GM21447 (cell line): ENCODE measurements at regions not wholly inside any gene's neighbourhood (a gene's known extent, or its start where the extent isn't known, plus 50 kb on each side); places are given as distances from the start of the nearest gene placed in this dataset.
A peak's percentile ranks its signal among the peaks of the same experiment; 100 is the strongest.

Source experiments
- ATAC-seq: cut with Tn5 transposase; IDR thresholded peaks from one replicate; pipeline ENCODE4 v1.9.1; 2021; ENCODE audit not compliant: unreplicated experiment

DNA sequence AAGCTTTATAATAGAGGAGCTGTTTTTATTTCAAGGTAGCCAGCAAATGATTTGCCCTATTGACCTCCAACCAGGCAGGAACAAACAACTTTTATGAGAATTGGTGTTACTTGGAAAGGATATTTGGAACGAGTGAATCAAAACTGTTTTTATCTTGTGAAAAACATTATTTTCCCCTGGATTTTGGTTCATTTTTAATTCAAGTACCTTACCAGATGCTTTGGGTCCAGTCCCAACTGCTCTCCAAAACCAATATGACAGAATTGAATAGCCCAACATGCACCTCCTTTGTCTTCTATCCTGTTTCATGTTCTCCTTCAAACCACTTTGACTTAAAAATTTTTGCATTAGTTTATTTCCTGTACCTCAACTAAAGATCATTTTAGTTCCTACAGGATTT is 178.6 kb upstream of the RBMS1 start:
- no peak for ATAC-seq

DNA sequence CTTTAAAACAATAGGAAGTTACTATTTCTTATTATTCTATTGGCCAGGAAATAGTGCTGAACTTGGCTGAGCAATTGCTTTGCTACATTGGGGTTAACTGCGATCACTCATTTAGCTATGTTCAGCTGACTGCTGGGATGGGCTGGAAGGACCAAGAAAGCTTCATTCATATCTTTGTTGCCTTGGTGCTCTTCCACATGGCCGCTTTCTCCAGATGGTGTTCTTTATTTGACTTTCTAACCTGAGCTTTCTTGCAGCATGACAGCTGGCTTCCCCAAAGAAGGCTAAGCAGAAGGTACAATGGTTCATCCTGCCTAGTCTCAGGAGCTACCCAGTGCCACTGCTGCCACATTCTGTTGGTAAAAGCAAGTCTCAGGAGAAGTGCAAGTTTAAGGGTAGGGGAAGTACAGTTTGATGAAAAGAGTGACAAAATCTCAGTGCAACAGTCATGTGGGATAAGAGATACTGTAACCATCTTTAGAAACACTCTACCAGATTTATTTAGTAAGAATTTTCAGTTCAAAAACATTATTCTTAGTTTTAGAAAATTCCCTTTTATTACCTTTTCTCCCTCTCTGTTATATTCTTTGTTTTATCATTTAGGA is 180.6 kb upstream of the RBMS1 start:
- no peak for ATAC-seq

DNA sequence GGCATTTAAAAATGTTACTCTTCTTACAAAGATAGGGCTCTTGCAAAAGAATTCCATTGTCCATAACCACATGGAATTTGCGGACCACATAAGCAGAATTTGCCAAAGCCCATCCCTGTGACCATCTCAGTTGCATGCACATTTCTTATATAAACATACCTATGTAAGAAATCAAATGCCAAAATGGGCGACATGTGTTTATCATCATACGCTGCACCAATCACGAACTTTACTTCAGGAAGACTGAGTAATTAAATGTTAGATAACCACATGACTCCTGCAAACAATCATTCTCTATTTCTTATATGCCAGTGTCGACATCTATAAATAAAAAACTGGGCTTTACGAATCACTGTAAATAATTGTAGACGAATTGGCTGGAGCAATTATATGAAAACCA is 186.1 kb upstream of the RBMS1 start:
- no peak for ATAC-seq

DNA sequence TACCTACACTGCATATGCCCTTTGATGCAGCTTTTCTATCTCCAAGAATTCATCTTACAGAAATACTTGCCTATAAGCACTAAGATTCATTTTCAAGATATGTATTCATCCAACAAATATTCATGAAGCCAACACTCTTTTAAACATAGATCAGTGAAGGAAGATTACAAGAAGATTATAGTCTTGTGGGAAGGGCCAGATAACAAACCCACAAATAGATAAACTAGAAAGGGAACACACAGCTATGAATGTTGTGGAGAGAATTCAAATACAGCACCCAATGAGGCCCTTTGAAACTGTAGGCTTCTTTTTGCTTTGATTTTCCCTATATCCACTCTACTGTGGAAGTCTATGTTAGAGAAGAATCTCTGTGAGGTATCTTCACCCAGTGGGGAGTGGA is 186.7 kb upstream of the RBMS1 start:
- ATAC-seq: no peak

DNA sequence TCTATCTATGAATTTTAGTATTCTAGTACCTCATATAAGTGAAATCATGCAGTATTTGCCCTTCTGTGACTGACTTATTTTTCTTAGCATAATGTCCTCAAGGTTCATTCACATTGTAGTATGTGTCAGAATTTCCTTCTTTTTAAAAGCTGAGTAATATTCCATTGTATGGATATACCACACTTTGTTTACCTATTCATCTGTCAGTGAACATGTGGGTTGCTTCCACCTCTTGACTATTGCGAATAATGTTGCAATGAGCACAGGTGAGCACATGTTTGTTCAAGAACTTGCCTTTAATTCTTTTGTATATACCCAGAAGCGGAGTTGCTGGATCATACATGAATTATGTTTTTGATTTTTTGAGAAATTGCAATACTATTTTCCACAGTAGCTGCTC is 187.4 kb upstream of the RBMS1 start:
- ATAC-seq: no peak

DNA sequence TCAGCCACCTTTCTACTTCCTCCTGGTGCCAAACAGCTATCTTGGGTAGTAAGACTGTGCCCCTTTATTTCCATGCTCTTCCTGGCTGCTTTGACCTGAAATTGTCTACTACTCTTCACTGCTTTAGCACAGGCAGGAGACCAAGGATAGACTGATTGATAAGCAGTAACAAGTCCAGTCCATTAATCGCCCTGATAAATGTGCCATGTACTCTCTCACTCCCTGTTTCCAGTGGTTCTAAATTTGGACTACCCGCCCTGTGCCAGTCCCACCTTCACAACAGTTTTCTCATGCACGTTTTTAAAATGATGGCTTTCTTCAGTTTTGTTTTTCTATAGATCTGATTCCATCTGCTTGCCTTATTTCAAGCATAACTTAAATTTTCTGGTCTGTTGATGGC is 189.6 kb upstream of the RBMS1 start:
- no peak for ATAC-seq

DNA sequence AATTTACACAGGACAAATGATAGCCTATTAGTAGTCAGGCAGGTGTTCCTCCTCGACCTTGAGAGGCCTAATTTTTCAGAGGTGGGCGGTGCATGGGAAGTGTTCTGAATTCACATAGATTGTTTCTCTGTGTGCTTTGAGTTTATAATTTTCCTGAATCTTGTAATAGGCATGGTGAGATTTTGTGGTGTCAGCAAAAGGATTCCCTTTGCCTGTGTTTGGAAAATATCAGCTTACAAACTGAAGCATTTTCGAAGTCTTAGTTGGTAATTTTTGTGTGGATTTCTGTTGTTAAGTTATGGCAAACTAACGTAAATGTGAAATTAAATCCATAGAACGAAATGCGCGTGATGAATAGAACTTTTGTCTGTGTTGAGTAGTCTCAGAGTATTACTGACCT is 194.0 kb upstream of the RBMS1 start:
- no peak for ATAC-seq

DNA sequence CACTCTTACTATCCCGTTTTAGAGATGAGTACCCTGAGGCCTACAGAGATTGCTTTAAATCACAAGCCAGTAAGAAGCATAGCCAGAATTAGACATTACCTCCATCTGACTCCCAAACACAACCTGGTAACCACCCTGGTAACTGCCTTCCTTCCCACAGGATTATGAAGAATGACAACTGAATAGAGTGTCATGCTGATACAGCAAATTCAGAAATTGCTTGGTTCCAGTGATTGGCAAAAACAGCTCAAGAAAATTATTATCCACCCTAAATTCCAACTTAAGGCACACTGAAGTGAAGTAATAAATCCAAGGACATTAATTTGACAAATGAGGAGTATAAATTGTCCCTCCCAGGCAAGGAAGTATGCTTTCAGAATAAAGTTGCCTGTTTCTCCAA is 195.8 kb upstream of the RBMS1 start:
- ATAC-seq: no peak

DNA sequence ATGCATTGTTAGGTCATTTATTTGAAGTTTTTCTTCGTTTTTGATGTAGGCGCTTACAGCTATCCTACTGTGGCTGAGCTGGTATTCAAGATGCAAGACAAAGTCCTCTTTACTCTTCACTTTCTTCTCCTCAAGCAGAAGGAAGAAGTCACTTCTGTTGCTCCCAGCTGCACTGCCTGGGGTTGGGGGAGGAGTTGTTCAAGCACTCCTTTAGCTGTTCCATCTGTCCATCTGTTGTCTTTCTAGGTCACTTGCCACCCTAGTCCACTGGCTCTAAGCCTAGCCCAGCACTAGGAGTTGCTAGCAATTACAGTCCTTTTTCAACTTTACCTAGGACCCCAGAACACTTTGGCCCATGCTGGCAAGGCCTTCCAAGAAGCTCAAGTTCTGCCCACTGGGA is 200.6 kb upstream of the RBMS1 start:
- ATAC-seq: no peak

DNA sequence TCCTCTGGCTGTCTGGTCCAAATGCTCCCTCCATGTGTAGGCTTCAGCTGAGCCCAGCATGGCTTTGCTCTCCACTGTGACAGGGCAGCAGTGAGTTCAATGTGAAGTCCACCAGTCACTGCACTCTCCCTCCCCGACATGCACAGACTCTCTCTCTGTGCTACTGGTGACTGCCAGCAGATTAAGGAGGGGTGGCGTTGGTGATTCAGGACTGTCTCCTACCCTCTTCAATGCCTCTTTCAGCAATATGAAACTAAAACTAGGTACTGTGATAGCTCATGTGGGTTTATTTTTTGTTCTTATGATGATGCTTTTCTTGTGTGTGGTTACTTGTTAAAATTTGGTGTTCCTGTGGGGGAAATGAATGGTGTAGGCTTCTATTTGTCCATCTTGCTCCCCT is 201.0 kb upstream of the RBMS1 start:
- ATAC-seq: peak; percentile 68

DNA sequence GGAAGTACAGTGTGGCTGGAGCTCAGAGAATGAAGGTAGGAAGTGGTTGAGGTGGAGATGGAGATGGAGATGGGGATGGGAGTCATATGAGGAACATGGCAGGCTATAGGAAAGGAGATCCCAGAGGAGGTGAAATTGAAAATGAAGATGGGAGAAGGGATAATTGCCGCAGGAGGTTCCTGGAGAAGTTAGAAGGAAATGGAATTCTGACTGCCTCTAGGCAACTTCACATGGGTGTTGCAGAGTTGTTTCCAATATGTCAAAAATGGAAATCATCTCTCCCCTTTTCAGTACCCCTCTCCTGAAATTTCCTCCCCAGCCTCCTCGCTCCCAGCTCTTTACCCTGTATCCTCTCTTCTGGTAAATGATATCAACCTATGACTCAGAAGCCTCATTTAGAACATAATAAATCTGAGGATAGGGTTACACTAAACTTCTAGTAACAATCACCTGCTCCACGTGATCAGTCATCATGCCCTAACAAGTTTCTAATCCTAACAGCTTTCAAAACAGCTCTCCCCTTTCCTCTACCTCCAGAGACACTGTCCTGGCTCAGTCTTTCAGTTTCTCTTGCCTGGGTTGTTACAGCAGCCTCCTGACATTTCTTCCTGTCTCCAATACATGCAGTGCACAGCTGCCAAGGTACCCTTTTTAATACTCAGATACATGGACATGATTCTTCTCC is 201.9 kb upstream of the RBMS1 start:
- ATAC-seq: no peak

DNA sequence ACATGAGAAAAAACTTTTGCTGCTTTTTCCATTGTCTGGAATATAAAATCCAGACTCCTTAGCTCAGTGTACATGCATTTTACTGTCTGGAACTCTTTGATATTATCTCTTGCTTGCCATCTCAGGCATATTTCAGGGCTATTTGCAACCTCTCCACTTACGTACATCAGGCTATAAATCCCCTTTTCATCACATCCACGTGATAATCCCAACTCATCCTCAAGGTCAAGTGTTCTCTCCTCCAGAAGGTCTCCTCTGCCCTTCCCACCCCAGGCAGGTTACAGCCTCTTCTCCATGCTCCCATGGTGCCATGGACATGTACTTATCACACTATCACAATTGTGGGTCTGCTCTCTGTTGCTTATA is 202.5 kb upstream of the RBMS1 start:
- ATAC-seq: no peak

DNA sequence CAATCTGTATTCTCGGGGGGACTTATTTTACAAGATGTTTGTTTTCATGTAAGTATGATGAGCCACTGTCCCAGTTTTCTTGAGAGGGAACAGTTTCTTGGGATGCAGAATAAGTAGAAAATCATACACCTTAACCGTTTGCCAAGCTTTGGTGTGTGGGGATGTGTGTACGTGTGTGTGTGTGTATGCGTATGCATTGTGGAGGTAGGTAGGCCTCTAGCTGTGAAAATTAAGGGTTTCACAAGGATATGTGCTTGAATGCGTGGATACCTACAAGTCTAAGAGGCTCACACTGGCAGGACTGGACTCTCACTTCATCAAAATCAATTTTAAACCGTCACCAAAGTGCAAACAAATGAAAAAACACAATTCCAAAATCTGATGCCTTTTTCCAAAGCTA is 204.2 kb upstream of the RBMS1 start:
- no peak for ATAC-seq

DNA sequence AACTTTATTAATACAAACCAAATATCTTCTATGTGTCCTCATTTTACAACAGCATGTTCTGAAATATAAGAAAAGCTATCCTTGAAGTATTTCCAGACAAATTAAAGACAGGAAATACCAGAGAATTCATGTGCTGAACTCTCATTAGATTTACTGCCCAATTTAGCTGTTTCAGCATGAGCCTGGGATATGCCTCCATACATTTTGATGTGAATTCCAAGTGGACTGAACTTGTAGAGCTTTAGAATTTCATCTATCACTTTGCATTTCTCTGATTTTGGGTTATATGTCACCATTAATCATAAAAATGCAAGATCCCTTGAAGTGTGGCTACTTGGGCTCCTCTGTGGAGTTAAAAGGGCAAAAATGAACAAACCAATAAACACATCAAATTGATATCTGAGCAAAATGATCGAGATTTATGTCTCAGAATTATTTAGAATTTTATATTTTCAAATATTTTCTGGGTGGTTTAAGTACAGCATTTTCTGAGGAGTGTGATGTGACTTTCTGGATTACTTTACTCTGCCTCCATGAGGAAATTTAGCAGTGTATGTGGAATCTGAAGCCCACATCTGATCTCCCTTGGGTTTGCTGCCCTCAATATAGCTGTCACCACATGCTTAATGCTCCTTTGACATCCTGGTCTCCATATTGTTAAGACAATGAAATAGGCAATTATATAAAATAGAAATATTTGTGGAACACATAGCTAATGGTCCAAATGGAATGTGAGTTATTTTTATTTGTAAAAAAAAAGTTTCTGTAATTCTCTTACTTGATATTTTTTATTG is 206.6 kb upstream of the RBMS1 start:
- no peak for ATAC-seq

DNA sequence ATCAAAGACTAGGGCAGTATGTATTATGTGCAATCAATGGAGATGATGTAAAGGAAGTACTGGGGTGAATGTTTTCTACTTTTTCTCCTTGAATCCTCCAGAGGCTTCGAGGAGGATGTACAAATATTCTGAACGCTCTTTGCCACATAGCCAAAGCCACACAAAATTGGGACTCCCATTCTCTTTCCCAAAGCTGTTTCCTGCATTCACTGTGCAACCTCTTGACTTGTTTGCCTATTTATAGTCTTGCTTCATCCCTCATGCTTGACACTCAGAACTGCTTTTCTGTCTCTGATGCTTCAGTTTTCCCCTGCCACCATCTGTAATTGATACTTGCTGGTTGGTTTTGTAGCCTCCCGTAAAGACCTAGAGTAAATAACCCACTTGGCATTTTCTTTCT is 208.2 kb upstream of the RBMS1 start:
- no peak for ATAC-seq

DNA sequence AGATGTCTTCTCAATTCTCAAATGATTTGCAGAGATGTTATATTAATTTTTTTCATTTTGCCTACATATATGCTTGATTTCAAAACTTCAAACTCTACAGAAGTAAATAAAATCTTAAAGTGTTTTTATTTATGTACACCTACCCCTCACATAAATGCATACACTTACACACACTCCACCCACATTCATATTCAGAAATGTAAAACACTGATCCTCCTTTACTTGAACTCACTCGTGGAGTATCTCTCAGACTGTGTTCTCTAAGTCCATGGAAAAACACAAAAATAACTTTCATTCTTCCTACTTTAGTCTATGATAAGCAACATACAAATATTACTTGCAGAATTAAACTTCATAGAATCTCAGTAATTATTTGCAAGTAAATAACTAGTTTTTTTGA is 209.1 kb upstream of the RBMS1 start:
- no peak for ATAC-seq

DNA sequence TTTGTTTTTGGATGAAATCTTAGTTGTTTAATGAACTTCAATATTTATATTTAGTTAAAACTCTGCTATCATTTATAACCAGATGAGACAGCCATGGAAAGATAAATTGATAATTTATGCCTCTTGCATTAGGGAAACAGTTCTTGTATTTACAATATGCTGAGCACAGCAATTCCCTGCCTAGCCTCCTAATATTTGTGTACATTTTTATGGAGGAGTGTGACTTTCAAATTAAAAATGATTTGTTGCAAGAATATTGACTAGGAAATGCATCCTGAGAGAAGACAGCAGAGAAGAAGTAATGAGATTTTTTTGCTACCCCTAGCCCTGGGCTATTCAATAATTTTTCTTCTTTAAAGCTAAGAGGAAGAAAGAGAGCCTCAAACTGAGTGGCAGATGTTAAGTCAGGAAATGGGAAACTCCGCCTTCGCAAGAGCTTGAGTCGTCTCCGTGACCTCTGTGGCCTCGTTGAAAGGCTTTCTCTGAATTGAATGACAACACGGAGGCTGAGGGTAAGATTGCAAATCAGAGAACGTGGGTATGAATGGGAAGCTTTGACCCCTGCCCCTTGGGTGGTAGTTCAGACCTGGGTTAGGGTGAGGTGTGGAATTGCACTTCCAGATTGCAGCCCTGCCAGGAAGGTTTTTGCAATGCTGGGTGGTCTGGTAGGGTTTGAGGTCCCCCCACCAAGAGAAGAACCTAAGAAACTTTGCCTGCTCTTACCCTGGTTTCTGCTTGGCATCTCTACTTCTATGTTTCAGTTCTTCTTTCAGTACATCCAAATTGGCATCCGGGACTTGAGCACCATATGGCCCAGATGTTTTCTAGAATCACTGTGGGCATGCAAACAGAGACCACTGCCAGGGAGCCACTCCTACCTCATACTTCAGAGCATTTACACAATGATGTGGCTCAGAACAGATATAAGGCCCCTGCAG is 210.3 kb upstream of the RBMS1 start:
- ATAC-seq: peak; percentile 94

DNA sequence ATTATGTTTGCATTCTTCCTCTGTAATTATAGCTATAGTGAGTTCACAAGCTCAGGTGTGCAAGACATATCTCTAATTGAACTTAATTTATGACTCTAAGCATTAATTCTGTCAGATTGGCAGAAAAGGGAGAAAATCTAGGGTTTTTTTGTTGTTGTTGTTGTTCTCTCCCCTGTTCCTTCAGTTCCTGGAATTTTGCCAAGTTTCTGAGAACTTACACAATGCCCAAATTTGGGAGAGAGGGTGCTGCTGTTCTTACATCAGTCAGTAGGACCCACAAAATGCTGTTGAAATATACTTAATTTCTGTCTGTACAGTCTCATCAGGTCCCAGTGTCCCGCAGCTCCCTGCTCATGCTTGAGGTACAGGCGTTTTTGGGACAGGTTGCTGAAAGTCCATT is 221.8 kb upstream of the RBMS1 start:
- no peak for ATAC-seq

DNA sequence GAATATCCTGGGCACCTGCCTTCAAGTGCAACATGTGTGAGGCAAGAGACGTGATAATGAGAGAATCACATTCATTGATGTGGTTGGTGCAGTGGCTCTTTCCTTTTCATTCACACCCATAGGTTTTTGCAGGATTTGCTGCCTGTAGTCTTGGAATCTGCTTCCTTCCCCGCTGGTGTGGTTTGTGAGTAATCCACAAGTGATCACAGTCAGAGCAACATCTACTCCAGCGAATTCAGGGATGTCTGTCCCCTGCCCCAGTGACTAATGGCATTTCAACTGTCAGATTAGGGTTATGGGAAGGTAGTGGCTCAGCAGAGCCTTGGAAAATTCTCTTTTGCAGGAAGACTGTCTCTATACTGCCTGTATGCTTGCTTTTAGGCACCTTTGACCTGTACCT is 225.5 kb upstream of the RBMS1 start:
- no peak for ATAC-seq

DNA sequence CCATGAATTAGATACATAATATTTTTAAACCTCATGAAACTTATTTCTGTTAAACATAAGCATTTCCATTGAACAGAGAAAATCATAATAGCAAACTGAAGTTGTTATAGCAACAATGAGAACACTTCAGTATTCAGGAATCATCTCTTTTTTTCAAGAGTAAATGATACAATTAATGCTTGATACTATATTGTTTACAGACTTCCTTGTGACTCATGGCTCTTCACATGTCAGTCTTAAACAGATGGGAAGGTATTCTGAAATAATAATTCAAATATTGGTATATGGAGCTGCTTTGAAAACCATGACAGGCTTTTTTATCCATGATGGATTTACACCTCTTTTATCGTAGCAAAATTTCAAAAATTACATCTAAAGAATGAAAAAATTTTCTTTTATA is 226.5 kb upstream of the RBMS1 start:
- ATAC-seq: no peak
